Renal cortical epithelial cell (primary cell): ENCODE measurements at regions not wholly inside any gene's neighbourhood (a gene's known extent, or its start where the extent isn't known, plus 50 kb on each side); places are given as distances from the start of the nearest gene placed in this dataset.

Experiments used
- DNase-seq: peaks from one replicate; pipeline ENCODE4 v3.0.0-alpha.2; 2011; ENCODE audit warnings: low read depth

- DNase-seq: no peak
These were observed 181.3 kb downstream of the WDR11 start for GRCh38 chr10:121032460-121032859.

GRCh38 chr10:121033366-121033765, 182.2 kb downstream of the WDR11 start:
- no peak for DNase-seq

DNA sequence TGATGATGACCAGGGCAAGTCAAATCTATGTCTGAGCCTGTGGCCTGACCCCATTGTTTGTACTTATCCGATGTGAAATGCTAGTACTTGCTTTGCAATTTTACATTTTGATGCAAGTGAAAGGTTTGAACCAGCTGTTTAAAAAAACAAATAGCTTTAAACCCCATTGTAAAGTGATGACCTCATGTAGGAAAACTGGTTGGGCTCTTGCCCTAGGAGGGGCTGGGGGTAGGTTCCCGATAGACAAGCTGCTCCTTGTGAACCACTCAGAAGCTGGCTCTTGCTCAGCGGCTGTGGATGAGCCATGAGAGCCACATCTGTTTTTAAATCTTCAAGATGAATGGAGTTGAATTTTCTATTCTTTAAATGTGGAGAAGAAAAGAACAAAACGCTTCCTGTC, 185.3 kb downstream of the WDR11 start:
- no peak for DNase-seq

GRCh38 chr10:121041499-121041898, 190.3 kb downstream of the WDR11 start:
- no peak for DNase-seq

- DNase-seq: peak; percentile 69
These were observed 190.7 kb downstream of the WDR11 start for GRCh38 chr10:121041906-121042305.

- DNase-seq: no peak
These were observed 191.2 kb downstream of the WDR11 start for GRCh38 chr10:121042342-121042741.

DNA sequence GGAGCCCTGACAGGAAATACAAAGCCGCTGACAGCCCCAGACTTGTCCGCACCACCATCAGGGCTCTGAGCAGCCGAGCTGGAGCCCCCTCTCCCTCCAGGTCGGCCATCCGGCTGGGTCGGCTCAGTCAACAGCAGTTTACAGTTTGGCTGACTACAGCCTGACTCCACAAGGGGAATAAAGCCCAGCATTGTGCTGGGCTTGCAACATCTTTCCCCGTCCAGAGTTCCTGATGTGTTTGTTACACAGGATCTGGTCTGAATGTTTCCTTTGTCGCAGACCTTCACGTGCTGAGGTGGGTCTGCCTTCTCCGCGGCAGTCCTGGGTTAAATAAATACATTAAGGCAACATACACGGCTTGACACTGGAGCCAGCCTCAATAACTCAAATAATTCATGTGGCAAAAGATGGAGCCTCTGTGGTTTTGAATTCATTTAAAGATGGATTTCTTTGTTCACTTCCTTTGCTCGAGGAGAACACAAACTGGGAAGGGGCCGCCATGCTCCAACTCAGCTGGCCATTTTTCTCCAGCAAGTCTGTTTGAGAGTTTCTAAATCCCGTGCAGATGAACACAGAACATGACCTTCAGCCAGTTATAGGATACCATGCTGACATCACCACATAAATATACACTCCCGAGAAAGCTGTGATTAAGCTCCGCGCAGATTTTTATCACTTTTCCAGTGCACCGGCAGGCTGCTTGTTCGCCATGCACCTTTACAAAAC, 192.1 kb downstream of the WDR11 start:
- DNase-seq: no peak

DNA sequence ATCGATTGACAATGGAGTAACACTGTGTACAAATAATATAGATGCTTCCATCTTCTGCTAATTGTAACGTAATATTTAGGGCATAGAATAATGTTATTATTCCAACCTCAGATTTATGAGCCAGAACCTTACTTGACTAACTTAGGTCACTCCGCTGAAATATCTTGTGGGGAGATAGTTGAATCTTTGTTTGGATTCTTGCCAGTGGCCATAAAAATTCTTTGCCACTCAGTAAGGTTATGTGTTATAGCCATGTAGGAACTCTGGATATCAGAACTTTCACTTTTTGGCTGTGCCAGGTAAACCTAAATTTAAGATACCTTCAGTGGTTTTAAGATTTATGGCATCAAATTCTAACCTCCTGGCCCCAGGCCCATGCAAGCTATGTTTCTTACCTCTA, 197.6 kb downstream of the WDR11 start:
- DNase-seq: no peak

GRCh38 chr10:121049489-121049888, 198.3 kb downstream of the WDR11 start:
- DNase-seq: no peak

GRCh38 chr10:121049923-121050322, 198.8 kb downstream of the WDR11 start:
- DNase-seq: no peak

DNA sequence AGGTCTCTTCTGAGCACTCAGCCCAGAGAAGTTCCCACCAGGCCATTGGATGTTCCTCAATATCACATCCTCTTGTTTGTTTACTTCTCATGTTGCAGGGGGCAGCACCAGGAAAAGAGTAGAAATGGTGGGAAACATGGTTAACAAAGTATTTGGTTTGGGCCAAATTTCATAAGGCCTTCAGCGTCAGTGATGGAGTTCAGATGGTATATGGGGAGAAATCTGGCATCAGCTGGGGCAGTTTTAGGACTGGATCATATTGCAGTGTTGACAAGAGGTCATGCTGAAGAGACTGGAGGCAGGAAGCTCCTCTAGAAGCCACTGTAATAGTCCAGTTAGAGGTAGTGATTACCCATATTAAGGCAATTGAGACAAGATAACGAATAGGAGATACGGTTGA, 200.0 kb downstream of the WDR11 start:
- DNase-seq: no peak

- no peak for DNase-seq
These were observed 200.6 kb downstream of the WDR11 start for GRCh38 chr10:121051696-121052279.

- DNase-seq: no peak
These were observed 202.0 kb downstream of the WDR11 start for GRCh38 chr10:121053151-121053550.

DNA sequence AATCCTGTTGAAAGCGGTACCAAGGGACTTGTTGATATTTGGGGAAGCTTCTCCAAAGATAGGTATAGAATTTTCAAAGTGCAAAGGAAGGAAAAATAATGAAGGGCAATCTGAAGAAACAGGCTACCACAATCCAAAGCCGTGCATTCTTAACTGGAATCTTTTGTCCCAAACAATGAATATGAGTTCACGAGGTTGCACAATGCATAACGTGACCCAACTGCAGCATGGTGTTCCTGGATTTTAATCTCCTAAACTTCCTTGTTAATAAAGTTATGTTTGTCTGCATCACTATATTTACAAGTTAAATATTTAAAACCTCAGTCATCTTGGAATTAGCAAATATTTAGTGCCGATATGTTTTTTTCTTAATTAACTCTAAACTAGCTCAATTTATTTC, 203.7 kb downstream of the WDR11 start:
- DNase-seq: no peak

DNA sequence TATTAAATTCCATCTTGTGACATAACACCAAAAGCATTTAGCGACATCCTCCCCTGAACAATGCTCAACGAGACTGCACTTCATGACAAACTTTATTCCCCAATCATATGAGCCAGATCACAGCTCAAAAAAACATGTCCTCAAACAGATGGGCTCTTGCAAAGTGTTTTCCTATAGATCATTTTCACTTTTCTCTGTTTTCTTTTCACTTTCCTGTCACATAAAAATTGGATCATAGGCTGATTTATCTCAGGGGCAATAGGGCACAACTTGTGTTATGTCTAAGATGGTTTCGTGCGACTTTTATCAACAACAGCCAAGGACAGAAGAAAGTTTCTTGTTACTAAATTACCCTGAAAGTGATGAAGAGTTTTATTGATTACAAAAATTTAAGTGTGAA, 206.1 kb downstream of the WDR11 start:
- DNase-seq: no peak

GRCh38 chr10:121058082-121058481, 206.9 kb downstream of the WDR11 start:
- DNase-seq: no peak

- no peak for DNase-seq
These were observed 208.2 kb downstream of the WDR11 start for GRCh38 chr10:121059351-121059750.

DNA sequence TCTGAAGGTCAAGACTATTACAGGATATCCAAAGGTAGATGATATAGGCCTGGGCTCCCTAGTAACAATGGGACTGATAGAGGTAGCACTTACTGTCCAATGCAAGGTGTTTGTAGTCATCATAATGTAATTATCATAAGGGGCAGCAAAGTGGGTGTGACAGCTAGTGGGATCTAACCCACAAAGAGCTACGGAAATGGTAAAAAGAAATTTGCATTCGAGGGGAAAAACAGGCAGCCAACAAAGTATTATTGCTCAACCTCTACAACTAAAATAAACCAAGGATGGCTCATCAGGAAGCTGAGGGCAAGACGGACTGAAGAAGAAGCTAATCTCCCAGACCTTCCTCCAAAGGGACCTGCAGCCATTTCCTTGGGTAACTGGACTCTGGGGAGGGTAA, 211.0 kb downstream of the WDR11 start:
- DNase-seq: no peak

- DNase-seq: no peak
These were observed 212.6 kb downstream of the WDR11 start for GRCh38 chr10:121063744-121064143.

DNA sequence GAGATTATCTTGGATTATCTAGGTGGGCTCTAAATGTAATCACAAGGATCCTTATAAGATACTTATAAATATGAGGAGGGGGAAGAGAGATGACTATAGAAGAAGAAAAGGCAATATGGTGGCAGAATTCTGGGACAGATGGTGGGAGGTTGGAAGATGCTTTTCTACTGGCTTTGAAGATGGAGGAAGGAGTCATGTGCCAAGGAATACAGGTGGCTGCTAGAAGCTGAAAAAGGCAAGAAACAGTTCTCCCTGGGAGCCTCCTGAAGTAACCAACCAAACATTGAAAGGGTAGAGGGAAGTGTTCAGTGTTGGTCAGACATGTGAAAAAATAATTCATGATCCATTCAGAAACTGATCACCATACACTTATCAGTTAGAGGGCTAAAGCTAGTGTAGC, 213.3 kb downstream of the WDR11 start:
- DNase-seq: no peak

GRCh38 chr10:121065330-121065729, 214.2 kb downstream of the WDR11 start:
- DNase-seq: no peak

GRCh38 chr10:121069061-121069850, 218.1 kb downstream of the WDR11 start:
- peak; percentile 85 for DNase-seq
